Myocyte (in vitro differentiated cells): ENCODE measurements at regions not wholly inside any gene's neighbourhood (a gene's known extent, or its start where the extent isn't known, plus 50 kb on each side); places are given as distances from the start of the nearest gene placed in this dataset.
"Not testable (repeated sequence)": the region's sequence is repeated elsewhere in the genome, so short reads cannot be mapped to it uniquely, and the experiment has no call there.

ENCODE experiments used
- DNase-seq: peaks from one replicate; pipeline ENCODE4 v3.0.0-alpha.2; 2012; ENCODE audit warnings: low read depth

DNA sequence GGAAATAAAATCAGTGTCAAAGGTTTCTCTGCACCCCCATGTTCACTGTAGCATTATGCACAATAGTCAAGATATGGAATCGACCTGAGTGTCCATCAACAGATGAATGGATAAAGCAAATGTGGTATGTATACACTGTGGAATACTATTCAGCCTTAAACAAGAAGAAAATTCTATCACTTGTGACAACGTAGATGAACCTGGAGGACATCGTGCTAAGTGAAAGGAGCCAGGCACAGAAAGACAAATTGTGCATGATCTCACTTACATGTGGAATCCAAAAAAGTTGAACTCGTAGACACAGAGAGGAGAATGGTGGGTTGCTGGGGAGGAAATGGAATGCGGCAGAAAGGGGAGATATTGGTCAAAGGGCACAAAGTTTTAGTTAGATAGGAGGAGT lies 136.3 kb upstream of the ESR1 start:
- DNase-seq = no peak

DNA sequence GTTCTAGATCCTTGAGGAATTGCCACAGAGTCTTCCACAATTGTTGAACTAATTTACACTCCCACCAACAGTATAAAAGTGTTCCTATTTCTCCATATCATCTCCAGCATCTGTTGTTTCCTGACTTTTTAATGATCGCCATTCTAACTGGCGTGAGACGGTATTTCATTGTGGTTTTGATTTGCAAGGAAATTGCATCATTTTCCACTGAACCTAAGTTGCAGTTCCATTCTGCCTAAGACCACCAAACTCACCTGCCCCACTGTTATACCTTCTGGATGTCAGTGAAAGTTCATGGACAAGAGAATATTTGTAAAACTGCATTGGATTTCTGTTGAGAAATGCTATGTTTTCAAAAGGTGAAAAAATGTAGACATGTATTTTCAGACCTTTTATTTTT lies 132.9 kb upstream of the ESR1 start:
- DNase-seq = no peak

DNA sequence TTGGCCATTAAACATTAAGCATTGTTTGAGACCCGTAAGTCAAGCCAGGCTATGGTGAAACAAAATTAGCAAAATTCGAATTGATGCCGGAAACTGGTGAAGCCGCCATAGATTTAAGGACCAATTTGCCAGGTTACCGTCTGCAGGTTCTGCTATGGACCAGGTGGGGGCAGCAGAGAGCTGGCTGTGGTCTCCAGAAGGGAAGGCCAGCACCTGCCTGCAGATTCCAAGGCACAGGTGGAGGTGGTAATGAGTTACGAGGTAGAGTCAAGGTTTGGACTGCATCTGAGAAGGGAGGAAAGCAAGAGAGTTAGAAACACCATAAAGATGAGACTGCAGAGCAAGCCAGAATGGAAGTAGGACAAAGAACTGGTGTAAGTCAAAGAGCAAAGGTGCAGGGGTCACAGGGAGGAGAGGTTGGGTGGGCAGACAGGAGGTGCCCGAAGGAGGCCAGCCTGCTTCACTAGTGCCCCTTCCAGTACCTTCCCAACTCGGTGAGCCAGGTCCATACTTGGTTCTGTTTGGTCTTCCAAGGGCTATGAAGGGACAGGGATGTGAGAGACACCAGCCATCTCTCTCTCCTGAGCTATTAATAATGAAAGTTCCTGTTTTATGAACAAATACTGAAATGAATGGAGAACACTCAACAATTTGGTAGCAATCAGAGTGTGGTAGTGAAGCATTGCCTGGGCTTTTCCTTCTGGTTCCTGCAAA lies 131.6 kb upstream of the ESR1 start:
- no peak for DNase-seq

DNA sequence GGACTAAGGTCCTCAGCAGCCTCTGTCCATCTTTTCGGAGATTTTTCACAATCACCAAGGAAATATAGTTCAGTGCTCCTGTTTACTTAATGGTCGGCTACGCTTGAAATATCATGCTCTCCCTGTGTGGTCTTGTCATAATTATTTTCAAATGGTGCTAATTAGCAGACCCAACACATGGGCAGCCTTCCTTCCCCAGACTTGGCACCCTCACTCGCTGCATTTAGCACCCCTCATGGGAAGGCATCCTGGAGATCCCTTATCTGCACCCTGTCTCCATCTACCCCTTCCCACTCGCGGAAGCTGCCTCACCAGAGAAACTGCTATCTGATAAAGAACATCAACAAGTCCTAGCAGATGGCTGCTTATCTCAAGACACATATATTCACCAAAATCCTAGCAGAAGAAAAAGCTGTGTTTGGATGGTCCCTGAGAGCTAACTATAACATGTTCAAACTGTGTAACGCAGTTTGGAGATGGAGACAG lies 131.0 kb upstream of the ESR1 start:
- DNase-seq = no peak

DNA sequence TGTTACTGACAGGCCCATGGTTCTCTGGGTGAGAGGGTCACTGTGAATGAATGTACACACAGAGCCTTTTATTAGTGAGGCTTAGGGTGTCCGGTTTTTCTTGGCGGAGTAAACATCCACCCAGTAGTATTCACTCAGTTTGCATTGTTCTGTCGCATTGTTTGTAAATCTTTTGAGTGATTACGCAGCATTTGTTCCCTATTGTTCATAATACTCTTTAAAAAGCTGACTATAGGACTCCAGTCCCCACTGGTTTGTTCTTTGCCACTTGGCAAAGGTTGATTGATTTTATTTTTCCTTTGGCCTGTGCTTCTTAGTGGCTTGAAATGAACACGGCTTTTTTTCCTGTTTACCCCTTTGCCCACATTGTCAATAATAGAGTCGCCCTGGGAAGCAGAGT lies 130.1 kb upstream of the ESR1 start:
- no peak for DNase-seq

DNA sequence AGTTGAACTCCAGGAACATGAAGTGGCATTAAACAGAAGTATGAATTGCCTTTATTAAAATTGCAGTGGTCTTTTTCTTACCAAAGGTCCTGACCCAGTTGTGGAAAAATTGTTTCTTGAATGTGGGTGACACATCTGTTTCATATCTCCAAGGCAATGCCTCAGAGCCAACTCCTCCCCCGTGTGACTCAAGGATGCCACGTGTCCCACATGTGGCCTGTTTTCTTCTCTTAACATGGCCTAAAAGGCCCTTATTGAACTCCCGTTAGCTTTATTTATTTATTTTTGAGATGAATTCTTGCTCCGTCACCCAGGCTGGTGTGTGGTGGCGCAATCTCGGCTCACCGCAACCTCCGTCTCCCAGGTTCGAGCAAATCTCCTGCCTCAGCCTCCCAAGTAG lies 128.4 kb upstream of the ESR1 start:
- peak; percentile 41 for DNase-seq

DNA sequence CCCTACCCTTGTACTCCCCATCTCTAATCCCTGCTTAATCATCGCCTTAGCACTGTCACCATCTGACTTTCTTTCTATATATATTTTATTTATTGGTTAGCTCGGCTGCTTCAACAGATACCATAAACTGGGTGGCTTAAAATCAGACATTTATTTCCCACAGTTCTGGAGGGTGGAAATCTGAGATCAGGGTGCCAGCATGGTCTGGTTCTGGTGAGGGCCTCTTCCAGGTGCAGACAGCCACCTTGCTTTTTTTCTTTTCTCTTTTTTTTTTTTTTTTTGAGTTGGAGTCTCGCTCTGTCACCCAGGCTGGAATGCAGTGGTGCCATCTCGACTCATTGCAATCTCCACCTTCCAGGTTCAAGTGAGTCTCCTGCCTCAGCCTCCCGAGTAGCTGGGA lies 127.5 kb upstream of the ESR1 start:
- DNase-seq = no peak

DNA sequence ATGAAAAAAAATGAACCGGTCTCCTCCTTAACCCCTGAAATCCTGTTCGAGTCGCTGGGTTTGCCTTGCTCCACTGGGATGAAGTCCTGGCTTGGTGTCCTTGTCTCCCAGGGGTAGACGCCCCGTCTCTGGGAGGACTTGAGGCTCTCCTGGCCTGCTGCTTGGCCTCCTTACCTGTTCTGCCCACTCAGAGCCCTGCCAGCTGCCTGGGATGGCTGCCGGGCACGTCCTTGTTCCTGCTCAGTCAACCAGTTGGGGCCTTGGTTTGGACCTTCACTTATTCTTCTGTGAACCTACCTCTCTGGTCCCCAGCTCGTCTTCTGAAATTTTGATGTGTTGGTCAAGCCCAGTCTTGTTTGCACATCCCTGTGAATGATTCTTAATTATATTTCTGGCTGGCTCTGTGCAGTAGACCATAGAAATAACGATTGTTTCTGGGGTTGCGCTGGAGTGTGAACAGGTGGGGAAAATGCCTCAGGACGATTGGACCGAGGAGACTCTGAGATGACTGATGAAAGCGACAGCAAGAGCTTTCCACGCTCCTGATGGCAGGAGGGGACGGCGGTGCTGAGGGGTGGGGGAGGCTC lies 126.5 kb upstream of the ESR1 start:
- DNase-seq = no peak

DNA sequence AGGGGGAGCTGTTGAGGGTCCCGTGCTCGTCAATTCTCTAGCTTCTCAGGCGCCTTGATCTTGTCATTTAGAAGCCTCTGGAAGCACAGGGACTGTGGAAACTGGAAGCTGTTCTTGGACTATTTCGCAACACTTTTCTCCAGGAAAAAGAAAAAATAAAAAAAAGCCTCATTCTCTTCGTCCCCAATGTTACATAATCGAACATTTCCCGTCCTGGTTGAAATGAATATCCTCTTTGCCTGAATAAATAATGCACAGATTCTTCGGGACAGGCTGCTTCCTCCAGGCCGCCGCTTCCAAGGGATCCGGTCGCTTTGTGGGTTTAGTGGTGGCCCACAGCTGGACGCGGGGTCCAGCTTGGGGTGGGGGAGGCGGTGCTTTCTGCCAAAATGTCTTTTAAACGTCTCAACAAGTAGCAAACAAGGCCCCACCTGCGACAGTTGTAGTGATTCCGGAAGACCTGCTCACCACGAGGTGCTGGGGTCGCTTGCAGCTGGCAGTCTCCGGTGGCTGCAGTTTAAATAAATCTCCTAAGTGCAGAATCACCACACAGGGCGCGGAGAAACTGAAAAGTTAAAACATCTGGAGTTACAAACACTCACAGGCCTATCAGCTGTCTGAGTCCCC lies 125.9 kb upstream of the ESR1 start:
- peak; percentile 2 for DNase-seq

DNA sequence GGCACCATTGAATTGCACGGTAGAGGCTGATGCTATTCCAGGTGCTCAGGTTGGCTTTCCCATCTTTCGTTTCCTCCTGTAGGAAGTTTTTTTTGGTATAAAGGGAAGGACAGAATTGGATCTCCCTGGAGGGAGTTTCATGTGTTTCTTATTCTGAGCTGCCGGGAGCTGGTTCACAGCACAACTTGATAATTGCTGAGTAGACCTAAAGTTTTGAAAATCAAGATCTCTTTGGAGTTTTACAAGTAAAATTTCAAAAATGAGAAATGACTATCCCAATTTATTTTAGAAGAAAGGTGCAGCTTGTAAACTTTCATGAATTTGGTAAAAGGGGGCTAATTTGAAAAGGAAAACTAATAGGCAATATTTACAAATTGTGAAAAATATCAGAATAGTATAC lies 125.2 kb upstream of the ESR1 start:
- DNase-seq = no peak

DNA sequence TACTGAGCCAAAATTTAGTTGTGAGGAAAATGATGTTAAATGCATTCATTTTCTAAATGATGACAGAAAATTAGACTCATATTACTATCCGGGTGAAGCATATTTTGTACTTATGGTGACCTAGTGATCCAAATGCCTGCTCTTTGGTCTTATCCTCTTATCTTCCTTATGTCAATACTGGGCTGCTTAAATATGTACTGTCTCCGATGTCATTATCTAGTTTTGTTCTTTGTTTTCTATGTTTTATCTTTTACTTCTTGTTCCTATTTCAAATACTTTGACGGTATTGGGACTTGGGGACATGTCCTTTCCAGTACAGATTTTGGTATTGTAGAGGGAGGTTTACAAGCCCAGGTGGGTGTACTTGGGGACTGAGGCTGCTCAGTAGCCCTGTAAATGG lies 124.6 kb upstream of the ESR1 start:
- DNase-seq = no peak

DNA sequence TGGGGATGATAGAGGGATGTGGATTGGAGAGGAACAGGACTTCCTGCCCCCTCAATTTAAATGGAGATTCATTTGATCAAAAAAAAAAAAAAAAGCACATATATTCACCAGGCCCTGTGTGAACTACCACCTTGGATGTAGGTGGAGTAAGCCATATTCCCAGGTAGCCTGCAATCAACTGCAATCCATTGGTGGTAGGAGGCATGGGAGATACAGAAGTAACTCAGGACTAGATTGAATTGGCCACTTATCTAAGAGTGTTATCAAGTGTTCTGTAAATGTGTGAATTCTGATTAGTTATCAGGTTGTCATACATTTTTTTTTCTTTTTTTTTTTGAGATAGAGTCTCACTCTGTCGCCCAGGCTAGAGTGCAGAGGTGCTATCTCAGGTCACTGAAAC lies 124.1 kb upstream of the ESR1 start:
- no peak for DNase-seq

DNA sequence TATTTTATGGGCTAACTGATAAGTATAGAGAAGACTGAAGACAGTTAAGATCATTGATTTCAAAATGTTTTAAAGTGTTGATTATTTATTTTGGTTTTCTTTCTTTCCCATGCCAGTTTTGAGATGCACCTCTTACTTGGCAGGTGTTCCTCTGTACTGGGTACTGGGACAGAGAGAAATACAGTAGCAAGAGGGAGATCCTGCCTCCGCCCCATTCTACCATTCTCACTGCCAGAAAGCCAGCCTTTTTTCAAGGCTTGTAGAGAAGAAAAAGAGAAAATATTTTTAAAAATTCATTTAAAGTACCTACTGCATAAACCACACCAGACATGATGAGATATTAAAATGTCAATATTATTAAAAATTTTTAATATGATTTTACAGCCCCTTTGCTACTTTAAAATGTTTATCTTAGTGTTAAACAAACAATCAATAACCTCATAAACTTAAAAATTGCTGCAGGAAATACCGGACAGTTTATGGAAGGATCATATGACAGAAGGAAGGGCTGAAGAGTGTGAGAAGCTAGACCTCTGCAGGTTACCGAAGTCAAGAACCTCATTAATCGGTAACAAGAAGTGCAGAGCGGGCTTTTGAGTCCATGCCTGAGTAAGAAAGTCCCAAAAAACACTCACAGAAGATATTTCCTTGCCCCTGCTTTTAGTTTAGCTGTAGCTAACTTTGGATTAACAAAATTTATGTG lies 117.8 kb upstream of the ESR1 start:
- no peak for DNase-seq

DNA sequence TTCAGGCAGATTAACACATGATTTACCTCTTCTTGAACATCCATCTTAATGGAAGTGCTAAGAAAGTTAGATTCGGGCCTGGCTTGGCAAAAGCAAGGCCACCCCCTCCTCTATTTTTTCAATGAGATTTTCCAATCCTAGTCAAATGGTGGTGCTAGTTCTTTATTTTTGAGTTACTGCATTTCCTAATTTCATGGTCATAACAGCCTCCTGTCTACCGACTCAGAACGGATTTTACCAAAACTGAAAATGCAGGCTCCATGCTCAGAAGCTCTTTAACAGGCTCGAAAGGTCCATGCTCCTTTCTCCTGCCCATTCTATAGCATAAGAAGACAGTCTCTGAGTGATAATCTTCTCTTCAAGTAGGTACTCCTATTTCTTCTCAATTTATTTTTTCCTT lies 117.2 kb upstream of the ESR1 start:
- peak; percentile 63 for DNase-seq

DNA sequence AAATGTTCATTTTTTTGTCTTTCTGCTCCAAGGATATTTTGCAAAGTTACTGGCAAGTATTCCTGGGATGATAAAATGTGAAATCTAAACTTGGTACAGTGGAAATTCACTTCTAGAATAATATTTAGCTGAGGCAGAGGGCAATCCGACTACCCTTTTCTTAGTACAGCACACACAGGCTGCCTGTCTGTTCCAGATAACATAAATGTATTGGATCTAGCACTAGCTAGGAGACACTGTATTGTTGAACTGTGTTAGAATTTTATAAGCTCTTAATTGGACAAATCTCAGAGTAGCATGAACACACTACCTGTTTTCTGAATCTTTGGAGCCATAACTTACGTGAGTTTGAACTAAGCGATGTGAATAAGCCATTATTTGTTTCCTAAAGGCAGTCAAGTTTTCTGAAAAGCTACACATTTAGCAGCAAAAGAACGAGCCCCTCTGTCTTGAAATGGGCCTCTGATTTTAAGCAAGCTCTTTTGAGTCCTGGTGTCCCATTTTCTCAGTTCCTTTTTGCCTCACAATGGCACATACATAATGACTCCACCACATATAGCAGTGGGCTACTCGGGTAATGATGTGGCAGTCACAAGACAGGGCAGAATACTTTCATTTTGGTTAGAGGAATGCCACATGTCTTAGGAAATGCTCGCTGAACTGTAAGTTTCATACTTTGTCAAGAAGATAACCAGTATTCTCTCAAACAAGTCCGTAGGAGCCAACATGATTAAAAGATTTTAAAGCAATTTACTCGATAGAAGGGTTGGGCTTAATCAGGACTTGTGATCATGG lies 116.5 kb upstream of the ESR1 start:
- peak; percentile 56 for DNase-seq

DNA sequence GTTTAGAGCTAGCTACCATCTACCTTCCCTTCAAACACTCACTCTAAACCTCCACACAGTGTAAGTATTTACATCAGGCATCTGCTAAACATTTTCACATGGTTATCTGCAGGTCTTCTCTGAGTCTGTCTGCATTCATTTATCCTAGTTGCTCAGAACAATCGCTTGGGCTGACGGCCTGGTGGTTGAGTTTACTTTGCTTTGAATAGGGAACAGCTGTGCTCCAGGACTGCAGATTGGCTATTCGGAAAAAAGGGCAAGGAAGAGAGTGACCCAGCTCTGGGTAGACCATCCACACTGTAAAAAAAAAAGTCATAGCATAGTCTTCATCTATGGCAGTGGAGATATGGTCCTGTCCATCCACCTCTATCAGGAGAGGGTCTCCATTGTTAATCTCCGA lies 115.3 kb upstream of the ESR1 start:
- DNase-seq = peak; percentile 28

DNA sequence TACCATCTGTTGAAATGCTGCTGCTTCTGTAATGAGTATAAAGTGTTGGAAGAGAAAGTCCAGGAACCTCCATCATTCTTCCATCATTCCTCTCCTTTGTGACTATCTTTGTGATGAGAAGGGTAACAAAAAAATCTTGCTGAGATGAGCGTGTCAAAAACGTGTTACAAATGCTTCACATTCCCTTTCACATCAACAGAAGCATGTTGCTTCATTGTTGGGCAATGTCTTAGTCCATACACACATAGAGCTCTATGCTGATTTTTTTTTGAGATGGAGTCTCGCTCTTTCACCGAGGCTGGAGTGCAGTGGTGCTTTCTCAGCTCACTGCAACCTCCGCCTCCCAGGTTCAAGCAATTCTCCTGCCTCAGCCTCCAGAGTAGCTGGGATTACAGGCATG lies 114.1 kb upstream of the ESR1 start:
- DNase-seq = no peak

DNA sequence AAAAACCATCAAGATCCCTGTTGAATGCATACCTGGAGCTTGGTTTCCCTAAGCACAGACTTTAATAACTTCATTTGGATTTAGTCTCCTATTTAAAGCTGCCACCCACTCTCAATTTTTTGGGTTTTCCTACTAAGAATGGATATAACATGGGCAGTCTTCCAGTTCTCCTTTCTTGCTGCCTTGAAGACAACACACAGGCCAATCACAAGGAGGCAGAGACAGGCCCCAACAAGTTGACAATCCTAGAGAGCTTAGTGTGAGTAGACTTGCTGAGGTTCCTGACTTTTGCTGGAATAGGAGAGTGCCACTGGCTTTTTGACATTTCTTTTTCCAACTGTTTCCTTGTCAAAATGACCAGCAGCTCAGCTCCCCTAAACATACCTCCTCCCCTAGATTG lies 112.3 kb upstream of the ESR1 start:
- no peak for DNase-seq

DNA sequence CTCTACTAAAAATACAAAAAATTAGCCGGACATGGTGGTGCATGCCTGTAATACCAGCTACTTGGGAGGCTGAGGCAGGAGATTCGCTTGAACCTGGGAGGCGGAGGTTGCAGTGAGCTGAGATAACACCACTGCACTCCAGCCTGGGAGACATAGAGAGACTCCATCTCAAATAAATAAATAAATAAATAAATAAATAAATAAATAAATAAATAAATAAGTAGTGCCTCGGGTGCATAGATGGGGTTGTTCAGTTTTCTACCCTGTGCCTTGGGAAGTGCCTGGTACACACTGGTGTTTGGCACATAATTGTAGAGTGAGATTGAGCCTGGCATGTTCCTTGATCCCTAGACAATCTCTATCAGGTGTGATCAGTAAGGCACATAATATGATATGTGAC lies 111.2 kb upstream of the ESR1 start:
- not testable (repeated sequence) for DNase-seq

DNA sequence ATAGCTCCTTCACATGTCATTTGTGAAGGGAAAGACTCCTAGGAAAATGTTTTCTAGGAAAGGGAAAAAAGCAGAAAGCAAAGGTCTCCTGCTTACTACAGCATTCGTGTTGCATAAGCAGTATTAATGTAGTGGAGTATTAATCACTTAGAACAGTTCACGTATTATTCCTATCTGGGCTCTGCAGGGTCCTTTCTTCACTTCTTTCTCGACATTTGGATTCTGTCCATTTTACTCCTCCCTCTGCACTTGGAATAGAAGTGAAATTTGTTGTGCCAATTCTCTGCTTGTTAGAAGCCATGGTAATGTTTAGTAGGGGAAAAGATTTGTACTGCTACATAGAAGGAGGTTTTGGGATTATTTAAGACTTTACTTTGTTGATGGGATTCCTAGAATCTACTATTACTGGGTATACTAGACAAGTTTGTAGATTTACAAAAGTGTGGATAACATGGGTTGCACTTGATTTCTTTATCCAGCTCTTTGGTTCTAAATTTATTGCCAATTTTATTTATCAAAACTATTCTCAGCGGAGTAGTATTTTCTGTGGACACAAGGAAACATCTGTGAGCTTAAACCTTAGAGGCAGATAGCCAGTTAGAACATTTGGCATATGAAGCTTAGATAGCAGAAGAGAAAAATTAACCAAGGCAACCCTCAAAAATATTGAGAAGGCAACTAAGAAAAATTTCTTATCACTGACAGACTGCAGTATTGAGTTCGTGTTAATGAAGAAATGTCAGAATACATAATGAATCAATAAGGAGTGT lies 108.4 kb upstream of the ESR1 start:
- DNase-seq = no peak

DNA sequence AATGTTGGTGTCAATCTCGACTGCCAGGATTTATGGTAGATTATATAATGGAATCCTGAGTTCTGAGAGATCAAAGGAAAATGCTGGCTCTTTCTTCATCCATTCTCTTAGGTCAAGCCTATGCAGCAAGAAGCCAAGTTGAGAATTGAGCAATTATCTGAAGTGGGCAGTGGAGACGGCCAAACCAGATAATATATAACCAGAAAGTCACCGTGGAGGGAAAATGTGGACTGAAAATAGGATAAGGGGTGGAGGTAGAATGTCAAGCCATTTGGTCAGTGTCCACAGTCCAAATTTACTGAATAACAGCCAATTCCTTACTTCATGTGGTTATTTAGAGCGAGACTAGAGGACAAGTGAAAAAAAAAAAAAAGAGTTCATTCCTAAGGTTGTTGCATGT lies 107.8 kb upstream of the ESR1 start:
- DNase-seq = no peak
